ENCODE measurements at regions not wholly inside any gene's neighbourhood (a gene's known extent, or its start where the extent isn't known, plus 50 kb on each side); places are given as distances from the start of the nearest gene placed in this dataset.
"Not testable (repeated sequence)": the region's sequence is repeated elsewhere in the genome, so short reads cannot be mapped to it uniquely, and the experiment has no call there.

GRCh38 chr11:38865922-38866321, 2267.9 kb upstream of the RAG2 start:
- DNase-seq: no peak

DNA sequence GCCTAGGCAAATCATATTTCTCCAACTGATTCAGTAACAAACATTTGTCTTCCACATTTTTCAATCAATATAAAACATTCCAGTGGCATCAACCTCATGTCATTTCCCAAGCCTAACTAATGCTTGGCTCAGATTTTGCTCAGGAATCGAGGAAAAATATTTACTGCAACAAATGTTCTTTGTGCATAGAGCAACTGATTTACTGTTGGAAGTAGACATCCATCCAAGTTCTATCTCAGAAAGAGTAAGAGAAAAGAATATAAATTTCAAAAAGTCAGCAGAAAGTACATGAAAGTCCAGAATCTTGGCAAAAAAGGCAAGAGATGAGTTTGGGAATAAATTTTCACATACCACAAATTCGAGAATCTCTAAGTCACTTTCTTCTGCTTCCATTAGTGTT, 2245.0 kb upstream of the RAG2 start:
- no peak for DNase-seq

- no peak for DNase-seq
Measured at GRCh38 chr11:38839071-38839470, 2241.0 kb upstream of the RAG2 start.

DNA sequence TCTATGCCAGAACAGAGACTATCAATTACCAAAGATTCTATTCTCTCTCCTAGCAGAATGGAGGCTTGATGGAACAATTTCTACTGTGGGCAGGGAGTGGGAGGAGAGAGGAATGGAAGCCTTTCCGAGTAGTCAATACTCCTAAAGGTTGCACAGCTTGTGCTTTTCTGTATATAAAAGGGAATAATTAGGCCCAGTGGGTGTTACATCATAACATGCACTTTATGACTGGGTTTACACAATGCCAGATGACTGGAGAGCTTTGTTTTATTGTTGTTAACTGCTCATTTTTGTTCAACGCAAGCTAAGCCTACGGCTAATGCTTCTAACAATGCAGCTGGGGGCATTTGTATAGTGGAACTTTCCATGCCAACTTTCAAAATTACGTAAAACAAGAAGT, 2237.9 kb upstream of the RAG2 start:
- no peak for DNase-seq

DNA sequence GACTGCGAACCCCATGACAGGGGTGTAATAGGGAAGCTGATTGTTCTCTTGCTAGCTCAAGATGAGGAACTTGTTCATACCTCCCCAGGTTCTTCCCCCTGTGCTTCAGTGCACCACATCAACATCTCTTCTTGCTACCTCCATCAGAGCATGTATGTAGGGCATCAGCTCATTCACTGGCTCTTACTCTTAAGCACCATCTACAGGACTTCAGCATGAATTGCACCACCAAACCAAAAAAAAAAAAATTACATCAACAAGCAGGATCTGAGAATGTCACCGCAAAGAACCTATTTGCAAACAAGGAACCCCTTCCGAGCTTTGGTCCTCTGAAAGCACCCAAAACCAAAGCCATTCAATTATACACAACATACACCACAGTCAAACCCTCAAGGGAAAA, 2226.5 kb upstream of the RAG2 start:
- DNase-seq: no peak

DNA sequence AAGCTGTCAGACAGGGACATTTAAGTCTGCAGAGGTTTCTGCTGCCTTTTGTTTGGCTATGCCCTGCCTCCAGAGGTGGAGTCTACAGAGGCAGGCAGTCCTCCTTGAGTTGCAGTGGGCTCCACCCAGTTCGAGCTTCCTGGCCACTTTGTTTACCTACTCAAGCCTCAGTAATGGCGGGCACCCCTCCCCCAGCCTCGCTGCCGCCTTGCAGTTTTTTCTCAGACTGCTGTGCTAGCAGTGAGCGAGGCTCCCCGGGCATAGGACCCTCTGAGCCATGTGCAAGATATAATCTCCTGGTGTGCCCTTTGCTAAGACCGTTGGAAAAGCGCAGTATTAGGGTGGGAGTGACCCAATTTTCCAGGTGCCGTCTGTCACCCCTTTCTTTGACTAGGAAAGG, 2223.8 kb upstream of the RAG2 start:
- DNase-seq: not testable (repeated sequence)

DNA sequence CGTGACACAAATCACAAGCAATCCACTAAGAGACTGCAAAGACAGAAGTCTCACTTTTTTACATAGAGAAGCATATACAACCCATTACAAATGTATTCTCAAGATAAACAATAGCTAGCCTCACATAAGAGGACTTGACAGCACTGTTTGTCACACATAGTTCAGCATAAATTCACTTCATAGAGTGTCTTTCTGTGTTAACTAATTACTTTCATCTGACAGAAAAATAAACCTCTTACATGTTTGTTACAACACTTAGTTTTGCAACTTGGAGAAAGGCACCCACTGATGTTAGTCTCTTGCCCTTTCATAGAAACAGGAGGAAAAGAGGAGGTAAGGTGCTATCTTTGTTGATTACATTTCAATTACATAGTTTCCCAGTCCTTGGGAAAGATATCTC, 2221.9 kb upstream of the RAG2 start:
- no peak for DNase-seq

DNA sequence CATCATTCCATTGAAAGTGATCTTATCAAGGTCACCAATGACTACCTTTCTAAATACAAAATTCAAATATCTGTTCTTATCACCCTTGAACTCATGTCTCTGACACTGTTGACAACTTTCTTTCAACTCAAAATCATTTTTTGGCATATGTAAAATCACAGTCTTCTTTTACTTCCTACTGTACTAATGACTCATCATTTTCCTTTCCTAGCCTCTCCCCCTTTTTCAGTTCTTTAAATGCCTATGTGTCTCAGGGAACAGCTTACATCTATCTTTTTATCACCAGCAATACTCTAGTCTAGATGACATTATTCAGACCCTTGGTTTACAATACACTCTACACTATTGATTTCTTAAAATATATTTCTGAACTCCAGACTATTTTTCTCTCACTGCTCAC, 2220.7 kb upstream of the RAG2 start:
- DNase-seq: no peak

DNA sequence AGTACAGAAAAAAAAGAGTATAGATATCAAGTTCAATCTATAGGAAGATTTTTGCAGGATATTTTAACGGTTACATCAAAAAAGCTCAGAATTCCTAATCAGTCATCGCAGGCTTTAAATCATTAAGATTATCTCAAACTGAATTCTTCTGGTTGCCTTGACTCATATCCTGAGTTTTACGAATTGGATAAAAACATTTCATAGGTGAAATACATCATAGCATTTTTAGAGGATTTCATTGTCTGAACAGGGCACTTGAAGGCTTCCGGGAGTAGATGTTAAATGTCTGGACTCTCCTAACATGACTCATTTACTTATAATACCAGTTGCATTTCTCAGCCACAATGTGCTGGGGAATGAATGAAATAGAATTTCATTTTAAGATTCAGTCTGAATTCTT, 2216.6 kb upstream of the RAG2 start:
- no peak for DNase-seq

GRCh38 chr11:38809521-38809920, 2211.5 kb upstream of the RAG2 start:
- DNase-seq: no peak

DNA sequence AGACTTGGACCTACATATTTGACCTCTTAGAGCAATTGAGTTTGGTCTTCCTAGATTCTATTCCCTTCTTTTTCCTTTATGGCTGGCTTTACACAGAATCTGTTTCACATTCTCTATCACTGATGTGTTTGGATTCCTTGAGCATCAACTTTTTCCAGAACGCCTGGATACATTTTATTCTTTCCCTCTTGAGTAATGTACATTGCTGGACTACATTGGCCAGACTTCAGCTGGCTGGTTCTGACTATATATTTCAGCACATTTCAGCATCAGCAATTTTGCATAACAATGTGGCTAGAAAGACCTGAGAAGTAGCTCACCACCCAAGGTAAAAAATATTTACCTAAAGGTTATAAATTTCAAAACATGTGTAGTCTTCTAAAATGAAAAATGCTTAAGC, 2198.2 kb upstream of the RAG2 start:
- DNase-seq: no peak

DNA sequence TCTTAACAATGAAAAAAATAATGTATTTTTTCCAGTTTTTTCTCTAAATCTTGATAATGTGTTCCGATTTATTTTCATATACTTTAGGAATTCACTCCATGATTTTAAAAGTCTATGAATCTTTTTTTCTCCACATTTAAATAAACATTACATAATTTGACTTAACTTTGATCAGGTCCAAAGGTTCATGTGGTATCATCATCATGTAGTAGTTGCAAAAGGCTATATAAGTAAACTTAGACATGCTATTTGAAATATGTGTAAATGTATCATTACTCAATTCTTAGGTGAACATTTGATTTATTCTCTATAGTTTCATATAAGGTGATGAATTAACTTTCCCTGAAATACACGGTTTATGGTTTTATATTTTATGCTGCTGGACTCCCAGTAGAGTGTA, 2197.0 kb upstream of the RAG2 start:
- no peak for DNase-seq

- DNase-seq: no peak
Measured at GRCh38 chr11:38791346-38791961, 2193.4 kb upstream of the RAG2 start.

DNA sequence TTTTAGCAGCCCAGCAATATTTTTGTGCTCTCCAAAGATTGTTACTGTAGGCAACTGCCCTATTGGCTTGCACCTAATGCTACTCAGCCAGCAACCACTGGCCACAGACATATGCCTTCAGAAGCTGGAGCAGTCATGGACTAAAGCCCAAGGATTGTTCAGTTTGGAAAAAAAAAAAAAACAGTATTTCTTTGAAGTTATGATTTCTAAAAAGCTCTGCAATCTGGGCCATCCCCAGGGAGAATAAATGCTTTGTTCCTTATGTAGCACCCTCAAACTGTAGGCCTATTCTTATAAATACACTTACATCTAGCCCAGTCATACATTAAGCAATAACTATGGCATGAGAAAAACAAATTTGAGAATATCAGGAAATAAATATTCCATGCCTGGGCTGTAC, 2190.5 kb upstream of the RAG2 start:
- no peak for DNase-seq

GRCh38 chr11:38784164-38784563, 2186.1 kb upstream of the RAG2 start:
- no peak for DNase-seq

DNA sequence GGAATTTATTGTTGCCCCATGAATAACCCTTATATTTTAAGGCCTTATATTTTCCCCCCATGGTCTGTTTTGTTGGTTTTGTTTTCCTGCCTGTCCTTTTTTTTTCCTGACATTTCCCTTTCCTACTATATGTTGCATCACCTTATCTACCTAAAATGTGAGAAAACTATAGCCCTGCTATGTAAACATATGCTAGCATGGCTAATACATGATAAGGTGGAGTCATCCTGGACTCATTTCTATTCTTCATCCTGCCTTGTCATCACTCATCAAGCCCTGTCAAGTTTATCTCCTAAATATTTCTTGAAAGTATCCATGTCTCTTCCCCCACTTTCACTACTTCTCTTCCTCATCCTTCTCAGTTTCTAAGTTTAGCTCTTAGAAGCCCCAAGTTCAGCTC, 2168.8 kb upstream of the RAG2 start:
- DNase-seq: no peak

DNA sequence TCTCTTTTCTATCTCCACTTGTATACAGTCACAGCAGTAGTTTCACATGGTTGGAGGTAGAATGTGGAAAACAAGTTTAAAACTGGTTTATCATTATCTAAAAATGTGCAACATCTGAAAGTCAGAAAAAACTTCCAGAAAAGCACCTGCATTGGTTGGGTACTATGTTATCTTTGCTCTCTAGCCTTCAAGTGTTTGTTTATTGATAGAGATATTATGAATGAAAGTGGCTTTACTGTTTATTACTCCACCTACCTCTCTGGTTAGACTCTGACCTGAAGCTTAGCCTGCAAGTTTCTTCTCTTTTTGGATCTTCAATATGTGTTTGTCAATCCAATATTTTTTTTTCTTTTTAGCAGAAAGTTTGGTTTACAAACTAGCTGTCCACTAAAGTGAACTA, 2161.4 kb upstream of the RAG2 start:
- no peak for DNase-seq

- DNase-seq: no peak
Measured at GRCh38 chr11:38756537-38756936, 2158.5 kb upstream of the RAG2 start.

DNA sequence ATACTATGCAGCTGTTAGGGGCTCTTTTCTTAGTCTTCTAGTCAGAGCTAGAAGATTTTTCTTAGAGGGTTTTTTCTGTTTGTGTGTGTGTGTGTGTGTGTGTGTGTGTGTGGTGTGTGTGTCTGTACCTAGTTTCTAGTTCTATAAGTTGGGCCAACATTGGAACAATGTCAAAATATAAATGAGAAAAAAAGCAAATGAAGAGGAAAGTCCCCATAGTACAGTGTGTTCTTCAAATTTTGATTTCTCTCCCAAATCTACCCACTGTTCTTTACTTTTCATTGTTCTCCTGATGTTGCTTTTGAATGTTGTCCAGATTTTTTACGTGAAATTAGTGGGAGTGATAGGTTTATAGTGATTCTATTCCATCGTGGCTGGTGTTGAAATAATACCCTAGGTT, 2153.4 kb upstream of the RAG2 start:
- no peak for DNase-seq

DNA sequence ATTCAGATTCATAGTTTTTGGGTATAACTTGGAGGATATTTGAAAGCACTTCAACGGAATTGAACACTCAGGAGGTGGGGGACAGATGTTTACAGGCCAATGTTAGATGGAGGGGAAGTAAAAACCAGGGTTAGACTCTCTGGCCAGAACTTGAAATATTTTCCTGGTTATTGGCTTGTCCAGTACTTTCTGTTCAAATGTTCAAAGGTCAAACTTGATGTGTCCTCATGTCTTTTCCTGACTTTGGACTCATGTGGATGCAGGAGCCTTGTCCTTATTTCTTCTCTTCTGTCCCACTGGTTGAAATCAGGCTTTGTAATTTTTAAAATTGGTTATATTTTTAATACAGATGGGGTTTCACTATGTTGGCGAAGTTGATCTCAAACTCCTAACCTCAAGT, 2148.5 kb upstream of the RAG2 start:
- DNase-seq: not testable (repeated sequence)

DNA sequence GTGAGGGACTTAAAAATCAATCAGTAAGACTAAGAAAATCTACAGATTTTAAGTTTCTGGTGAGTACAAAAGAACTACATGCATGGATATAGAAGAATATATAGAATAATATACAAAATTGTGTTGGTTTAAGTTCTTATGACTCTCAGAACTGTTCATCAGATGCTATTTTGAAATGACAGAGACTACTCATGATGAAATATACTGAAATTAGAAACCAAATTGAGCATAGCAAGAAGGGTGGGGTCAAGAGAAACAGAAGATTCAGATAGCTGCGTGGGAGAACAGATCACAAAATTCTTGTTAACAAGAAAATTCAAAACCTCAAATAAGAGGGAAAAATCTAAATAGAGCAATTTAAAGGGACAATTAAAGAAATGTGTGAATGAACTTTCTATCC, 2125.3 kb upstream of the RAG2 start:
- no peak for DNase-seq

- no peak for DNase-seq
Measured at GRCh38 chr11:38721586-38722315, 2123.7 kb upstream of the RAG2 start.

- DNase-seq: no peak
Measured at GRCh38 chr11:38718659-38719058, 2120.6 kb upstream of the RAG2 start.

DNA sequence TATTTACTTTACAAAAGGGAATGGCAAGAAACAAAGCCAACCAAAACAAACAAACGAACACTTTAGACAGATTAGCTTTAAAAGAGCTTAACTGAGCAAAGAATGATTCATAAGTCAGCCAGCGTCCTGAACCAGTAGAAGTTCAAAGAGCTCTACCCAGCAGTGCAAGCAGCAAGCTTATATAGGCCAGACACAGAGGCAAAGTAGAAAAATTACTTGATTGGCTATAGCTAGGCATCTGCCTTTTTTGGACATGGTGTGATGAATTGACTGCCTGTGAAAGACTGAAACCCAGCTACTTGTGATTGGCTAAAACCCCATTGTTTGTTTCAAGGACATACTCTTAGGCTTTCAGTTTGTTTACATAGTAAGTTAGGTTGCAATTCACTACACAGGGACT, 2120.0 kb upstream of the RAG2 start:
- no peak for DNase-seq

DNA sequence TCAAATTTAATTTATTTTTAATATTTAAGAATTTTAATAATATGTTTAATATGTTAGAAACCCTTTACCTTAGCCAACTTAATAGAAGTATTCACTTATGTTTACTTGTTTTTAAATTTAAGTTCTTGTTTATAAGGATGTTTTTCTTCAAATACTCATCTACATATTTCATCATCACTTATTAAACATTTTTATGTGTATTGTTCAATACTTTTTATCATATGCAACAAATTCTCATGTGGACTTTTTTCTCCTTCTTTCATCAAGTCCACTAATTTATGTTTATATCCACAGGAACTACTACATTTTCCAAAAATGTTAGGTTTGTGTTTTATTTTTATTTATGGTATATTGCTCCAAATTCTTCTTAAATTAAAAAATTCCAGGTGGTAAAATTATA, 2113.1 kb upstream of the RAG2 start:
- no peak for DNase-seq
